Endothelial cell of umbilical vein (primary cell): ENCODE measurements at regions not wholly inside any gene's neighbourhood (a gene's known extent, or its start where the extent isn't known, plus 50 kb on each side); places are given as distances from the start of the nearest gene placed in this dataset.

ENCODE experiments used
- BruUV-seq: library from RNA; stranded (reverse); fragments of 400-500 nt; replicated peaks from 2 replicates; lab custom pipeline; 2021; lab: Mats Ljungman, UMichigan
- CTCF ChIA-PET: fragments of 300-600, 350-600 bp; sonication (Branson Sonifier 250); formaldehyde crosslinking; loops from one replicate; lab custom pipeline; 2021; ENCODE audit warnings: antibody characterized with exemption, inconsistent platforms; lab: Charles Lee
- POLR2A ChIA-PET: fragments of 300-600, 350-600 bp; sonication (Branson Sonifier 250); formaldehyde crosslinking; loops from one replicate; lab custom pipeline; 2021; ENCODE audit warnings: antibody characterized with exemption, inconsistent platforms; lab: Charles Lee
- DNase-seq: peaks from one replicate; pipeline ENCODE4 v3.0.0-alpha.2; 2011; ENCODE audit warnings: low read depth, low spot score
- FAIRE-seq: peaks from 2 replicates; lab custom pipeline; 2011; peaks lifted over from hg19 to GRCh38; lab: Jason Lieb, UNC
- H2AFZ ChIP-seq: 2 replicates; pipeline ENCODE4 v1.6.0; 2012; ENCODE audit warnings: low read depth, low read length, control low read depth, inconsistent platforms
- H3K27ac ChIP-seq: 2 replicates; pipeline ENCODE4 v1.5.1; 2011; ENCODE audit warnings: low read depth, mild to moderate bottlenecking, control low read depth, low read length, moderate library complexity; ENCODE audit not compliant: insufficient read depth
- H3K27me3 ChIP-seq, 2 experiments: 2 replicates each; pipeline versions ENCODE4 v1.6.0 to v1.6.1; 2011; ENCODE audit warnings: low read length in 2 of 2, mixed read lengths in 1 of 2; ENCODE audit not compliant: control insufficient read depth in 2 of 2, insufficient read depth in 2 of 2
- H3K36me3 ChIP-seq, 2 experiments: 2 replicates in 1 of 2; 3 replicates in 1 of 2; pipeline ENCODE4 v1.5.1; 2011; ENCODE audit warnings: low read length in 2 of 2, mild to moderate bottlenecking in 1 of 2, moderate library complexity in 1 of 2; ENCODE audit not compliant: control insufficient read depth in 2 of 2, insufficient read depth in 2 of 2; ENCODE audit errors: extremely low read depth in 1 of 2
- H3K4me1 ChIP-seq: 3 replicates; pipeline ENCODE4 v1.5.1; 2011; ENCODE audit warnings: mild to moderate bottlenecking, low read length; ENCODE audit not compliant: control insufficient read depth, insufficient read depth; ENCODE audit errors: extremely low read depth
- H3K4me2 ChIP-seq: 2 replicates; pipeline ENCODE4 v1.6.1; 2011; ENCODE audit warnings: low read length, control low read depth, mixed read lengths; ENCODE audit not compliant: insufficient read depth
- H3K4me3 ChIP-seq, 3 experiments: fragments of 200-600 bp in 1 of 3; sonication (generic), shearing (Covaris generic) in 1 of 3; replicated peaks in 1 of 3; 2 replicates each; pipeline ENCODE4 v1.5.1; 2011 to 2016; ENCODE audit warnings: control low read depth in 3 of 3, low read length in 3 of 3, mild to moderate bottlenecking in 2 of 3, inconsistent platforms in 1 of 3, low read depth in 1 of 3, moderate library complexity in 1 of 3; ENCODE audit not compliant: insufficient read depth in 1 of 3
- H3K79me2 ChIP-seq: 2 replicates; pipeline ENCODE4 v1.6.0; 2012; ENCODE audit warnings: low read length, inconsistent platforms; ENCODE audit not compliant: control insufficient read depth, insufficient read depth
- H3K9ac ChIP-seq: replicated peaks from 2 replicates; pipeline ENCODE3; 2011; ENCODE audit warnings: low read length, control low read depth; ENCODE audit not compliant: insufficient read depth; ENCODE audit errors: extremely low read depth
- H3K9me1 ChIP-seq: replicated peaks from 3 replicates; pipeline ENCODE4 v1.6.0; 2011; ENCODE audit warnings: mild to moderate bottlenecking, low read length; ENCODE audit not compliant: control insufficient read depth, insufficient read depth; ENCODE audit errors: extremely low read depth
- H3K9me3 ChIP-seq: replicated peaks from 2 replicates; pipeline ENCODE4 v1.5.1; 2012; ENCODE audit warnings: low read length, inconsistent platforms; ENCODE audit not compliant: control insufficient read depth, insufficient read depth
- H4K20me1 ChIP-seq: replicated peaks from 2 replicates; pipeline ENCODE3; 2011; ENCODE audit warnings: mild to moderate bottlenecking, low read length; ENCODE audit not compliant: control insufficient read depth, insufficient read depth; ENCODE audit errors: extremely low read depth
- CTCF ChIP-seq, 2 donors: IDR thresholded peaks; 1 replicate in 1 of 2; 2 replicates in 1 of 2; pipeline ENCODE4 v1.5.1; 2011; ENCODE audit warnings: low read length in 2 of 2, mild to moderate bottlenecking in 2 of 2, moderate library complexity in 2 of 2, control low read depth in 1 of 2, inconsistent platforms in 1 of 2, low read depth in 1 of 2; ENCODE audit not compliant: insufficient read depth in 1 of 2; ENCODE audit errors: extremely low read depth in 1 of 2
- EZH2 ChIP-seq: IDR thresholded peaks from 2 replicates; pipeline ENCODE4 v1.6.1; 2012; ENCODE audit warnings: borderline replicate concordance, low read depth, mild to moderate bottlenecking, moderate library complexity, low read length, inconsistent platforms; ENCODE audit not compliant: severe bottlenecking
- FOS ChIP-seq: IDR thresholded peaks from 2 replicates; pipeline ENCODE4 v1.6.1; 2011; ENCODE audit warnings: mild to moderate bottlenecking, low read length, moderate library complexity, borderline replicate concordance; ENCODE audit not compliant: insufficient read depth
- GATA2 ChIP-seq: IDR thresholded peaks from 2 replicates; pipeline ENCODE4 v1.7.0; 2011; ENCODE audit warnings: low read depth, mild to moderate bottlenecking, moderate library complexity, mixed read lengths, low read length; ENCODE audit not compliant: insufficient read length, insufficient read depth
- JUN ChIP-seq: IDR thresholded peaks from 2 replicates; pipeline ENCODE4 v1.6.1; 2011; ENCODE audit warnings: borderline replicate concordance, low read depth; ENCODE audit not compliant: insufficient read length, insufficient read depth
- MAX ChIP-seq: IDR thresholded peaks from 2 replicates; pipeline ENCODE4 v1.6.1; 2011; ENCODE audit not compliant: insufficient read depth, insufficient read length
- MYC ChIP-seq: IDR thresholded peaks from one replicate; pipeline ENCODE4 v1.6.1; 2011; ENCODE audit warnings: mild to moderate bottlenecking, low read depth, low read length
- POLR2A ChIP-seq: IDR thresholded peaks from 2 replicates; pipeline ENCODE4 v1.6.1; 2012; ENCODE audit warnings: low read depth, mild to moderate bottlenecking, control low read depth, low read length
- POLR2AphosphoS5 ChIP-seq: IDR thresholded peaks from 2 replicates; pipeline ENCODE4 v1.6.1; 2012; ENCODE audit warnings: low read depth, mild to moderate bottlenecking, control low read depth, low read length, moderate library complexity; ENCODE audit not compliant: insufficient read depth
- dilution Hi-C: fragments of 300-500 bp; cut with MboI; formaldehyde crosslinking; loops from one replicate; pipeline ENCODE4 v1.15.0; 2019; ENCODE audit warnings: low sequenced_read_pairs; ENCODE audit not compliant: extremely low pct_ligation_motif_present
- intact Hi-C: fragments of 100-400 bp; cut with micrococcal nuclease; formaldehyde crosslinking; loops from one replicate; pipeline ENCODE4 v1.10.0; 2022

- no peak for DNase-seq
- Histone ChIP-seq H3K4me1 (no peaks in the 10 kb centered on the region), H3K4me3 (no peak overlapping the region), H3K9me3 (no peaks in the 10 kb centered on the region), H3K4me2 (no peak overlapping the region), H3K36me3 (no peaks in the 10 kb centered on the region), H4K20me1 (no peaks in the 10 kb centered on the region), H3K79me2 (no peaks in the 10 kb centered on the region), H2AFZ (no peak overlapping the region), H3K9ac (no peak overlapping the region), H3K27me3 (no peaks in the 10 kb centered on the region), H3K27ac (no peak overlapping the region), H3K9me1 (no peaks in the 10 kb centered on the region)
- intact Hi-C loops, result no loop called here
- ChIA-PET CTCF (no interaction called here), POLR2A (no interaction called here)
- dilution Hi-C loops, result no loop called here
- FAIRE-seq, result no peak
- BruUV-seq, result no TSS peak
- TF ChIP-seq MAX (no peak), CTCF (IDR thresholded peaks at IDR 0.05; ENCODE audit: extremely low read depth in 1 of 2, insufficient read depth in 1 of 2, low read depth in 1 of 2, low read length in 2 of 2) (no peak), POLR2AphosphoS5 (no peak), MYC (no peak), FOS (no peak)
These were observed 382.2 kb upstream of the ESRRG start for GRCh38 chr1:217105437-217105836.

GRCh38 chr1:217097819-217098218 is 374.6 kb upstream of the ESRRG start:
- Histone ChIP-seq H3K79me2 (no peaks in the 10 kb centered on the region), H3K27me3 (no peaks in the 10 kb centered on the region), H3K9me3 (peaks cover 2% of the 10 kb centered on the region), H3K4me1 (no peaks in the 10 kb centered on the region), H4K20me1 (no peaks in the 10 kb centered on the region), H3K36me3 (no peaks in the 10 kb centered on the region), H3K9ac (no peak overlapping the region), H3K4me2 (no peak overlapping the region), H3K9me1 (no peaks in the 10 kb centered on the region), H3K27ac (no peak overlapping the region), H2AFZ (no peak overlapping the region), H3K4me3 (no peak overlapping the region)
- dilution Hi-C loops, result no loop called here
- ChIA-PET POLR2A (no interaction called here), CTCF (no interaction called here)
- DNase-seq (no peak), FAIRE-seq (no peak)
- TF ChIP-seq EZH2, result no peak
- no peak for TF ChIP-seq MYC
- no peak for TF ChIP-seq POLR2AphosphoS5
- TF ChIP-seq MAX, result no peak
- no peak for TF ChIP-seq JUN
- TF ChIP-seq POLR2A, result no peak
- no peak for TF ChIP-seq FOS
- TF ChIP-seq CTCF (IDR thresholded peaks at IDR 0.05; ENCODE audit: extremely low read depth in 1 of 2, insufficient read depth in 1 of 2, low read depth in 1 of 2, low read length in 2 of 2), result no peak
- TF ChIP-seq GATA2, result no peak
- no TSS peak for BruUV-seq
- intact Hi-C loops, result no loop called here
